GM12892 (cell line): ENCODE measurements at regions not wholly inside any gene's neighbourhood (a gene's known extent, or its start where the extent isn't known, plus 50 kb on each side); places are given as distances from the start of the nearest gene placed in this dataset.
"Not testable (repeated sequence)": the region's sequence is repeated elsewhere in the genome, so short reads cannot be mapped to it uniquely, and the experiment has no call there.

Experiments
- POLR2A ChIP-seq: IDR thresholded peaks from 2 replicates; pipeline ENCODE4 v1.6.1; 2011; ENCODE audit warnings: low read depth, low read length, control low read depth
- POLR2AphosphoS5 ChIP-seq: IDR thresholded peaks from 2 replicates; pipeline ENCODE4 v1.6.1; 2011; ENCODE audit warnings: low read depth, low read length, control low read depth
- TAF1 ChIP-seq: IDR thresholded peaks from 2 replicates; pipeline ENCODE4 v1.6.1; 2011; ENCODE audit warnings: low read depth, mild to moderate bottlenecking, control low read depth, low read length, borderline replicate concordance

DNA sequence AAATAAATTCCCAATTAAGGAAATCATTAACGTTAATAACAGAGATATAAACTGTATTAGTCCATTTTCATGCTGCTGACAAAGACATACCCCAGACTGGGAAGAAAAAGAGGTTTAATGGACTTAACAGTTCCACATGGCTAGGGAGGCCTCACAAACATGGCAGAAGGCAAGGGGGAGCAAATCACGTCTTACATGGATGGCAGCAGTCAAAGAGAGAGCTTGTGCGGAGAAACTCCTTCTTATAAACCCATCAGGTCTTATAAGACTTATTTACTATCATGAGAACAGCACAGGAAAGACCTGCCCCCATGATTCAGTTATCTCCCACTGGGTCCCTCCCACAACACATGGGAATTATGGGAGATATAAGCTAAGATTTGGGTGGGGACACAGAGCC, 161.3 kb downstream of the LNPK start:
- not testable (repeated sequence) for TF ChIP-seq TAF1, POLR2A, POLR2AphosphoS5
